Lung (tissue), 11 donors: ENCODE measurements at regions not wholly inside any gene's neighbourhood (a gene's known extent, or its start where the extent isn't known, plus 50 kb on each side); places are given as distances from the start of the nearest gene placed in this dataset.
A peak's percentile ranks its signal among the peaks of the same experiment; 100 is the strongest.

ENCODE experiments used
- ATAC-seq: fragments of 200-7000 bp; cut with Tn5 transposase; one replicate; pipeline ENCODE4 v1.9.1; 2020; ENCODE audit warnings: moderate number of reproducible peaks; ENCODE audit not compliant: insufficient read depth, low FRiP score
- DNase-seq, 3 donors: peaks; one replicate each; pipeline ENCODE4 v3.0.0-alpha.2; 2013 to 2017
- H3K27ac ChIP-seq, 2 donors: one replicate each; pipeline ENCODE4 v1.5.1; 2013; ENCODE audit warnings: mild to moderate bottlenecking in 2 of 2, moderate library complexity in 2 of 2, control low read depth in 1 of 2, inconsistent platforms in 1 of 2, low read depth in 1 of 2, low read length in 1 of 2
- H3K27me3 ChIP-seq, 3 donors: one replicate each; pipeline ENCODE4 v1.5.1; 2013; ENCODE audit warnings: low read length in 2 of 3; ENCODE audit not compliant: control insufficient read depth in 3 of 3, insufficient read depth in 3 of 3
- H3K36me3 ChIP-seq, 4 donors: one replicate each; pipeline ENCODE4 v1.5.1; 2013; ENCODE audit warnings: low read length in 4 of 4, mild to moderate bottlenecking in 1 of 4, moderate library complexity in 1 of 4; ENCODE audit not compliant: control insufficient read depth in 4 of 4, insufficient read depth in 4 of 4
- H3K4me1 ChIP-seq, 5 donors: one replicate each; pipeline ENCODE4 v1.5.1; 2013; ENCODE audit warnings: low read length in 5 of 5, mild to moderate bottlenecking in 2 of 5, moderate library complexity in 1 of 5; ENCODE audit not compliant: control insufficient read depth in 5 of 5, insufficient read depth in 5 of 5
- H3K4me3 ChIP-seq: one replicate; pipeline ENCODE4 v1.5.1; 2013; ENCODE audit warnings: mild to moderate bottlenecking, control low read depth, moderate library complexity
- H3K9ac ChIP-seq, 2 donors: one replicate each; pipeline ENCODE4 v1.5.1; 2013; ENCODE audit warnings: low read length in 2 of 2, control low read depth in 1 of 2; ENCODE audit not compliant: insufficient read depth in 1 of 2
- H3K9me3 ChIP-seq, 4 donors: one replicate each; pipeline ENCODE4 v1.5.1; 2013; ENCODE audit warnings: low read length in 3 of 4, mild to moderate bottlenecking in 1 of 4, moderate library complexity in 1 of 4; ENCODE audit not compliant: control insufficient read depth in 4 of 4, insufficient read depth in 3 of 4
- WGBS, 2 donors: extraction: QIAGEN DNeasy Blood & Tissue Kit; methylation state at CpG; one replicate each; pipeline ENCODE4 v1.1.7; 2013; 5-methylcytosine and 5-hydroxymethylcytosine counted together
- TF ChIP-seq, protein P1 (sequence below): IDR thresholded peaks from 2 replicates; pipeline ENCODE4 v1.5.1; 2012; ENCODE audit warnings: mild to moderate bottlenecking; ENCODE audit errors: control extremely low read depth, extremely low read depth
- donor health status: control.
- donor health status: control.
- donor health status: Bipolar disorder and iron deficiency.
- donor health status: healthy.
- donor health status: DM: yes; HTN: yes; CAD: no.

DNA sequence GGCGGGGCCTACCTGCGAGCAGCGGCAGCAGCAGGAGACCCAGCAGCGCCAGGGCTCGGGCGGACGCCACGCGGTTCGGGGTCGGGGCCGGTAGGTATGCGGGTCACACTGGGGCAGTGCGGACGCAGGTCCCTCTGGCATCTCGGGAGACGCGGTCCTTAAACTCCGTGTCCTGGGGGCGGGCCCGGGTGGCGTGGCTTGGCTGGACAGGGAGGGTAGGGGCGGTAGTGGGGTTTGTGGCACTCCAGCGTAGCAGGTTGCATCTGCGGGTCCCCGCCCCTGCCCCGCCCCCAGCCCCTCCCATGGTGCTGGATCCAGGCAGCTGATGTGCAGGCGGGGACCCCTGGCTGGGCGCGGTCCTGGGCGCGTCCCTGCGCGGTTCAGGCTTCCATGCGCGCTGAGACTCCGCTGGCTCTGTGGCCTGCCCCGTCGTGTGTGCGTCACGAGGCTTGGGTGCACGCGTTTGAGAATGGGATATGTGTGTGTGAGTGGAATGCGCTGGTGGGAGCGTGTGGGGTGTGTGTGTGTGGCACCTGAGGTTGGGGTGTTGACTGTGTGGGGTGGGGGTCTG is 96.1 kb downstream of the WTIP start:
- Histone ChIP-seq H3K27ac (no peak overlapping the region), H3K4me1 (no peaks in the 10 kb centered on the region), H3K4me3 (no peak overlapping the region), H3K36me3 (no peaks in the 10 kb centered on the region), H3K9ac (no peak overlapping the region), H3K27me3 (peaks cover 0 to 14% (median 0%) of the 10 kb centered on the region in 3 donors), H3K9me3 (peaks cover 0 to 4% (median 0%) of the 10 kb centered on the region in 4 donors)
- TF ChIP-seq, protein P1, sequence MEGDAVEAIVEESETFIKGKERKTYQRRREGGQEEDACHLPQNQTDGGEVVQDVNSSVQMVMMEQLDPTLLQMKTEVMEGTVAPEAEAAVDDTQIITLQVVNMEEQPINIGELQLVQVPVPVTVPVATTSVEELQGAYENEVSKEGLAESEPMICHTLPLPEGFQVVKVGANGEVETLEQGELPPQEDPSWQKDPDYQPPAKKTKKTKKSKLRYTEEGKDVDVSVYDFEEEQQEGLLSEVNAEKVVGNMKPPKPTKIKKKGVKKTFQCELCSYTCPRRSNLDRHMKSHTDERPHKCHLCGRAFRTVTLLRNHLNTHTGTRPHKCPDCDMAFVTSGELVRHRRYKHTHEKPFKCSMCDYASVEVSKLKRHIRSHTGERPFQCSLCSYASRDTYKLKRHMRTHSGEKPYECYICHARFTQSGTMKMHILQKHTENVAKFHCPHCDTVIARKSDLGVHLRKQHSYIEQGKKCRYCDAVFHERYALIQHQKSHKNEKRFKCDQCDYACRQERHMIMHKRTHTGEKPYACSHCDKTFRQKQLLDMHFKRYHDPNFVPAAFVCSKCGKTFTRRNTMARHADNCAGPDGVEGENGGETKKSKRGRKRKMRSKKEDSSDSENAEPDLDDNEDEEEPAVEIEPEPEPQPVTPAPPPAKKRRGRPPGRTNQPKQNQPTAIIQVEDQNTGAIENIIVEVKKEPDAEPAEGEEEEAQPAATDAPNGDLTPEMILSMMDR, result no peak
- ATAC-seq (no peak), DNase-seq (peak in 1 of 3 donors; percentile 2)
- WGBS, 2 donors, result 10 to 12% methylated on average over 41 to 45 of the region's 45 CpGs

DNA sequence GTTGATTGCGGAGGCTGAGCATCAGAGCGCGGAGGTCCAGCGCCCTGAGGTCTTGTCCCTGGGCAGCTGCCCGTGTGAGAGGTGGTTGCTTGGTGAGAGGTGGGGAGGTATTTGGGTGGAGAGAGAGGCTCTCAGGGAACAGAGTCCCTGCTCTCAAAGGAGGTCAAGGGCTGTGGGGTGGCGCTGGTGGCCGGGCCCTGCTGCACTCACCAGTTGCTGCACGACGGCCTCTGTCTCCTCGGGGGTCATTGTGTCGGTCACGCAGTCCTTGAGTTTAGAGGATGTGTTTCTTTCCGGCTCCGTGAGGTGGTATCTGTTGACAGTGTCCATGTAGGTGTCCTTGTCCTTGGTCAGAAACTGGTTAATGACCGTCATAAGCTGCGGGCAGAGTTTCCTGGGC is 95.5 kb downstream of the WTIP start:
- H3K4me3 ChIP-seq, result no peak overlapping the region
- no peak overlapping the region for H3K27ac ChIP-seq
- DNase-seq (no peak), ATAC-seq (no peak)
- H3K36me3 ChIP-seq, result no peaks in the 10 kb centered on the region
- TF ChIP-seq, protein P1, result no peak
- 59 to 82% methylated on average over 16 of the region's 16 CpGs for WGBS, 2 donors
- H3K9ac ChIP-seq, result no peak overlapping the region
- H3K27me3 ChIP-seq, result peaks cover 0 to 14% (median 0%) of the 10 kb centered on the region in 3 donors
- peaks cover 0 to 4% (median 0%) of the 10 kb centered on the region in 4 donors for H3K9me3 ChIP-seq
- no peaks in the 10 kb centered on the region for H3K4me1 ChIP-seq

DNA sequence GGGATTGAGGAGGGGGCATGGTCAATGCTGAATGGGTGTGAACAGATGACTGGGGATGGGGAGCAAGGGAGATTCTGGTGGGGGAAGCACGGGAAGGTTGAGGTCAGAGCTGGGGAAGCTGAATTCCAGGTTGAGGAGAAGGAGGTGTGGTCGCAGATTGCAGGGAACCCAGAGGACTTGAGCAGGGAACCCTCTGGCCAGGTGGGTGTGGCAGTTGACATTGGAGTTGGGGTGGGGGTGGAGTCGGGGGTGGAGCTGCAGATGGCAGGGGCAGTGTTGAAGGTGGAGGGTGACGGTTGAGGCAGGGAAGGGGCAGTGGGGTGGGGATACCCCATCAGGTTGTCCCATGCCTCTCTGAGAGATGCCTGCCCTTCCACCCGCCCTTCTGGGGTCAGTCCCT is 94.7 kb downstream of the WTIP start:
- no peak overlapping the region for H3K9ac ChIP-seq
- ATAC-seq (no peak), DNase-seq (no peak)
- TF ChIP-seq, protein P1, result no peak
- H3K36me3 ChIP-seq, result no peaks in the 10 kb centered on the region
- H3K9me3 ChIP-seq, result peaks cover 0 to 4% (median 0%) of the 10 kb centered on the region in 4 donors
- H3K4me1 ChIP-seq, result no peaks in the 10 kb centered on the region
- no peak overlapping the region for H3K27ac ChIP-seq
- H3K4me3 ChIP-seq, result no peak overlapping the region
- H3K27me3 ChIP-seq, result peaks cover 0 to 14% (median 0%) of the 10 kb centered on the region in 3 donors
- 92 to 96% methylated on average over 5 of the region's 5 CpGs for WGBS, 2 donors

DNA sequence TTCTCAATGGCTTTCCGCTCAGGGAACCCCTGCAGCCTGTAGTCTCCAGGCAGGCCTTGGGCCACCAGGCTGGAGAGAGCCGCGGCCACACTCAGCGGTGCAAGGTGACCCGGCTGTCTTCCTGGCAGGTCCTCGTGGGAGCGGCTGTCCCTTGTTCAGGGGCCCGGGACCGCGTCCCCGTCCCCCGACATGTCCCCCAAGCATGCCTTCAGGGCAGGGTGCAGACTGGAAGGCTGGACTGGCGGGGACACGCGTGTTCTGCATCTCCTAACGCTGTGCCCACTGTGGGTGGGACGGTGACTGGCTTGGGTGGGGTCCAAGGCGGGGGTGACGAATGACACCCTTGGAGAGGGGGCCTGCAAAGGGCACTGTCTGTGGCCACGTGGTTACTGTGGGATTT is 93.6 kb downstream of the WTIP start:
- DNase-seq (no peak), ATAC-seq (no peak)

More for the DNA sequence above, 93.6 kb downstream of the WTIP start:
- 88 to 91% methylated on average over 18 to 20 of the region's 20 CpGs for WGBS, 2 donors
- TF ChIP-seq, protein P1, result no peak
- H3K9ac ChIP-seq, result no peak overlapping the region
- H3K36me3 ChIP-seq, result no peaks in the 10 kb centered on the region
- peaks cover 0 to 5% (median 2%) of the 10 kb centered on the region in 4 donors for H3K9me3 ChIP-seq
- H3K4me3 ChIP-seq, result no peak overlapping the region
- H3K27me3 ChIP-seq, result peaks cover 0 to 9% (median 0%) of the 10 kb centered on the region in 3 donors
- H3K4me1 ChIP-seq, result no peaks in the 10 kb centered on the region
- no peak overlapping the region for H3K27ac ChIP-seq
